ENCODE measurements at regions not wholly inside any gene's neighbourhood (a gene's known extent, or its start where the extent isn't known, plus 50 kb on each side); places are given as distances from the start of the nearest gene placed in this dataset.

DNA sequence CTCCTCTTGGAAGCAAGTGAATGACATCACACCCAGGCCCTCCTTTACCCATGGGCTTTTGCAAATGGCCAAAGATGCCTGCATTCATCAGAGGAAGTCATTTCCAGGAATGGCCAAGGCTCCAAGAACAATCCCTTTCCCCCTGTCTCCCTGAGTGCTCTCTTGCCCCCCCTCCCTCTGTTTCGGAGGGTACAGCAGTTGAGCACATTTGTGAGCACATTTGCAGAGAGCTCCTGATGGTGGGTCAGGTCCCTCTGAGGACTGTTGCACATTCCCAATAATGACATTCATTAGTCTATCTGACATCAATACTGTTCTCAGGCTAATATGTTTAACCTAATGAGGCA is 113.4 kb downstream of the MATN1 start:
- no peak for DNase-seq (ENCODE audit: low read depth)

DNA sequence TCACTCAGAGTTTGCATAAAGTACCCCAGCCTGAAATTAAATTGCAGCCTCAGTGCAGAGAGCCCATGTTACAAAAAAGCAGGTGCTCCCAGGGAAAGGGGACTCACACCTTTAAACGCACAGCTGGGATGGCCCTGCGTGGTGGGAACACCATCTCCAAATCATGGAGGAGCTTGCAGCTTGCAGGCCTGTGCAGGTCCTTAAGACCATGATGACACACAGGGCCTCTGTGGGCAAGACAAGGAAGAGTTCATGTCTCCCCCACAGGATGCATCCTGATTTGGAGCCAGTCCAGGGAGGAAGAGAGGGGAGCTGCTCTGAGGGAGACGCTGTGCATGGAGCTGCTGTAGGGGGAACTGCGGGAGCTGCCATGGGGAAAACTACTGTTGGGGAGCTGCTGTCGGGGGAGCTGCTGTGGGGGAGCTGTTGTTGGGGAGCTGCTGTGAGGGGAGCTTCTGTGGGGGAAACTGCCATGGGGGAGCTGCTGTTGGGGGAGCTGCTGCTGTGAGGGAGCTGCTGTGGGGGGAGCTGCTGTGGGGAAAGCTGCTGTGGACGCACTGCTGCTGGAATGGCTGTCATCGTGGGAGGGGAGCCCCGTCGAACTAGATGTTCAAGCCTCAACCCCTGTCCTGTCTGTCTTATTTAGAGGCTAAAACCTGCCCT is 113.9 kb downstream of the MATN1 start:
- DNase-seq (ENCODE audit: low read depth) = no peak

DNA sequence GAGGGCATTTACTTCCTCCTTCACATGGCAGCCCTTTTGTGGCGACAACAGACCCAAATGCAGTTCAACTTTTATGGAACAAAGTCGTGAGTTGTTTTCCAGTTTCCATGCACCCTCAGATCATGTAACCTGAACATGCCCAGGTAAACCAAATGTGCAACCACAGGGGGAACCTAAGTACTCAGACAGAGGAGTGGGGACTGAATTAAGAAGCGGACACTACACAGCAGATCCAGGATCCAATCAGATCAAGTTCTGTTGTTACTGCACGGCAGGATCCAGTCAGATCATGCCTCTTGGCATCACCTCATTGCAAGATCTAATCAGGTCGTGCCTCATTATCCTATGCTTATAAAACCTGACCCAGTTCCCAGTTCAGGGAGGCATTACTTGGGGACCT is 115.7 kb downstream of the MATN1 start:
- DNase-seq (ENCODE audit: low read depth) = no peak

GRCh38 chr1:30606166-30606565 is 117.2 kb downstream of the MATN1 start:
- no peak for DNase-seq (ENCODE audit: low read depth)

DNA sequence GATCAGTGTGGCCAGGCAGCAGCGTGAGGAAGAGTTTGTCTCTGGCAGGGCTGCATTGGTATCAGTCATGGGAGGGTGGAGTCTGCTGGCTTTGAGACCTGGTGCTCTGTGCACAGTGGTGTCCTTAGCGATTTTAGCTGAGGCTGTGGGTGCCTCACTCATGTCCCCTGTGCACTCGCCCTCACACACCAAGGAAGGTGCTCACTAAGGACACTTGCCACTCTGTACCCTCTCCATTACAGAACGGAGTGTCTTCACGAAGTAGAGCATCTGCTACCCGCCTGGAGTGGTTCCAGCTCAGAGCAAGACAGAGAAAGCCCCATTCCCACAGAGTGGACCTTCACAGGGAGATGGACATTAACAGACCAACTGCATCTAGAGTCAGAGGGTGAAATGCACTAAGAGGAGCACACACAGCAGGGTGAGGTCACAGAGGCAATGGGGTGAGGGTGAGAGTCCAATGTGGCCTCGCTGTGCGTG is 117.9 kb downstream of the MATN1 start:
- DNase-seq (ENCODE audit: low read depth) = no peak

DNA sequence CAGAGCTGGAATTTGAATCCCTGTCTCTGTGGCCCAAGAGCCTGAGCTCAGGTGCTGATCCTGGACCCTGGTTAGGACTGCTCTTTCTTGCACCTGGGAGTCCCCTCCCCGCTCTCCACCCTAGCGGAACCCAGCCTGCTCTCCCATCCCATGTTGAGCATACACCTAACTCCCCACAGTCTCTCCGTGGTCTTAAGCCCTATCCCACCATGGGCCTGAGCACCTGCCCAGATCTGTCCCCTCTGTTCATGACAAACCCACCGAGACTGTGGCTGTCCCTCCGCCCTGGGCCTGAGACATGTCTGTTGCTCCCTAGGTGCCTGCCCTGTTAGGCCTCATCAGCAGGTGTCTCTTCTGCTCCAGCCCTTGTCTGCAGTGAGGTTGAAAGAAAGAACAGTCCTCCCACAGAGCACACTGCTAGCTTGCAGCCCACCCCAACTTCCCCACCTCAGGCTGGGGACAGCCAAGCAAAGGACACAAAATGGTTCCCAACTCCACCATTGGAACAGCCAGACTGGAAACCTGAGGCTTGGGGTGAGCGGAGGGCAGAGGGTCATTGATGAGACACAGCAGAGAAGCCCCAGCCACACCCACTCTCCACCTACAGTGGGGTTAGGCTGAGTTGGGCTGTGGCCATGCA is 118.5 kb downstream of the MATN1 start:
- no peak for DNase-seq (ENCODE audit: low read depth)

DNA sequence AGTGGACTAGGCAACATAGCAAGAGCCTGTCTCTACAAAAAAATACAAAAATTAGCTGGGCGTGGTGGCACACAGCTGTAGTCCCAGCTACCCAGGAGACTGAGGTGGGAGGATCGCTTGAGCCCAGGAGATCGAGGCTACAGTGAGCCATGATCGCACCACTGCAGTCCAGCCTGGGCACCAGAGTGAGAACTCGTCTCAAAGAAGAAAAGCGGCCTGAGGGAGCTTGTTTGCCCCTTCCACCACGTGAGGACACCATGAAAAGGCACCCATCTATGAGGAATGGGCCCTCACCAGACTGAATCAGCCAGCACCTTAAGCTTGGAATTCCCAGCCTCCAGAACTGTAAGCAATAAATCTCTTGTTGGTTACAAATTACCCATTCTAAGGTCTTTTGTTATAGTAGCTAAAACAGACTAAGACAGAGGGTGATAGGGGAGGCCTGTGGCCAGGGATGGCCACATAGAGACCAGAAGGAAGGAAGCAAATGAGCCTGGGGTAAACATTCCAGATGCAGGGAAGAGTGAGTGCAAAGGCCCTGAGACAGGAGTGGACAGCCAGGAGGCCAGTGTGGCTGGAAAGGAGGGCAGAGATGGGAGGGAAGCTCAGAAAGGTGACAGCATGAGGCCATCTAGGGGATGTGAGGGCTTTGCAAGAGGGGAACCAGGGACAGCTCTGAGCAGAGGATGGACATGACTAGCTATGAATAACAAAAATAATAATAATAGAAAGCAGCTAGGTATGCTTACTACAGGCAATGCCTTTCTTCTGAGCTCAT is 120.1 kb downstream of the MATN1 start:
- DNase-seq (ENCODE audit: low read depth) = no peak

- DNase-seq (ENCODE audit: low read depth) = no peak
Observed at GRCh38 chr1:30601316-30602085, 121.9 kb downstream of the MATN1 start.

DNA sequence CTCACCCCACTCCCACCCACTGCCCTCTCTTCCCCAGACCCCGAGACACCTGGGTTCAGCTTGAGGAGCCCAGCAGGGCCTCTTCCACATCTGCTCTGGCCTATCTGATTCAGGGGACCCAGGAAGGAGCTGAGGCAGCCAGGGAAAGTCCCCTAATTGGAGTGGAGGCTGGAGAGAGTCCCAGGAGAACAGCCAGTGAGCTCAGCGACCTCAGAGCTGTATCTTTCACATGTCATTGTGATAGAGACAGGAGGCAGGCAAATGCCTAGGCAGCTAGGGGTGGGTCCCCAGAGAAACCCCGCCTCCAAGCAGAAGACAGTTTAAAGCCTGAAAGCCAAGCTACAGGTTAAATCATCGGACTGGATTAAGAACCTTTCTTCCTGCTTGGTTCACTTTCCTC is 122.7 kb downstream of the MATN1 start:
- no peak for DNase-seq (ENCODE audit: low read depth)

DNA sequence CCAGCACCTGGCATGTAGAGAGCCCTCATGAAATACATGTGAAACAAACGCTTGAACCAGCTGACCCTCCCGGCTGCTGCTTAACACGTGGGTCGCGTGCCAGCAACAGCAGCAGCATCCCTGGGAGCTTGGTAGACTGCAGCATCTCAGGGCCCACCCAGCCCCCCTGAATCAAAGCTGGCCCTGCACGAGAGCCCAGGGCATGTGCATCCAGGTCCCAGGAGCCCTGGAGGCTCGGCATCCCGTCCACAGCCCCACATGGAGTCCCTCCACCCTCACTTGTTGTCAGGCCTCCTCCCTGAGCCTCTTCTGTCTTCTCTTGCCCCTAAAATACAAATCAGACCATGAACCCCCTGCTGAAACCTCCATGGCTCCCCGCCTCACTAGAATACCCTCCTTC is 123.1 kb downstream of the MATN1 start:
- no peak for DNase-seq (ENCODE audit: low read depth)

DNA sequence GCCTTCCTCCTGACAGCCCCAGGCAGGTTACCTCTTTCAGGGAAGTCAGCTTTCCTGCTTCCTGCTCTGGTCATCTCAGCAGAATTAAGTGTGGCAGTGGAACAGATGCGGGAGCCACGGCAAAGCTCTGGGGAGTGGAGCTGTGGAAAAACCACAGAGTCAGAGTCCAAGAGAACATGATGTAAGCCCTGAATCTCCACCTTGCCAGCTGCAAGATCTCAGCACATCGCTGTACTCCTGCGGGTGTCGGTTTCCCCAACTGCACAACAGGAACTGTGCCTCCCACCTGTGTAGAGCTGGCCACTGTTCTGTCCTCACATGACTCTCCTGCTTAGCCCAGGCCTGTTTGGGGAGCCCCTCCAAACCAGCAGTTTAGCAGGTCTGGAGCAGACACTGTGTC is 123.7 kb downstream of the MATN1 start:
- DNase-seq (ENCODE audit: low read depth) = no peak

DNA sequence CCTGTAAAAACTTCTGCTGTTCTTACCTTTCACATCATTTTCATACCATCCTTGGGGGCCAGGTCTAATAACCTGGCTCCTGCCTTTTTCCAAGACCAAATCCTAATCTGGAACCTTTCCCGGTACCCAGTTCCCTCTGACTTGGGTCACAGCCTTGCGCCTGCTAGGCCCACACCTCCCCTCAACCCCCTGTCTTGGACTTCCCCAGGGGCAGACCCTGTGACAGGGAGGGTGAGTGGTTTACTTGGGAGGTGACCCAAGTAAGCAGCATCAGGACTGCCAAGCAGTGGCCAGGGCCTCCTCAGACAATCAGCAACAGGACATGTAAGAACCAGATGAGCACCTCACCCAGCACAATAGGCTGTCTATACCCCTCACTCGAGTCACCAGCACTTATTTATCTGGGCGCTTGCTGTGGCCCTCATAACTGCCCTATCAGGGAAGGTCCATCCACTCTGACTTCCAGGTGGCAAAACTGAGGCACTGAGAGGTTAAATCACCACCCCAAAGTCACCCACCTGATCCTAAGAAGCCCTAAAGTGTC is 124.7 kb downstream of the MATN1 start:
- no peak for DNase-seq (ENCODE audit: low read depth)

GRCh38 chr1:30597711-30598110 is 125.7 kb downstream of the MATN1 start:
- no peak for DNase-seq (ENCODE audit: low read depth)

- DNase-seq (ENCODE audit: low read depth) = no peak
Observed at GRCh38 chr1:30596891-30597290, 126.5 kb downstream of the MATN1 start.

DNA sequence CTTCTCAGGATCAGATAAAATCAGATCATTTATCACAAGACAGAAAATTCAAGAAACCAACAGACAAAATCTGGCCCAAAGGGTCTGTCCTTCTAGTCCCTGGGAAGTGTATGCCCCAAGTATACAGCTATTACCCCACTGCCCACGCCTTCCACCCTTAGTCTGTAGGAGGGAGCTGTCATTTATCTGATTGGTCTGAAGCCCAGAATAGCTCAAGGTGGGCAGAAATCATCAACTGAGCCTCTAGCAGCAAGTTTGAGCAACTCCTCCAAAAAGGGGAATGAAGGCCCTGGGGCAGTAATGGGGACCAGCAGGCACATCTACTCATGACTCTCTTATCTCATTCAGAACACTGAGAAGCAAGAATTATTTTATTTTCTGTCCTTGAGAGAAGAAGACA is 126.9 kb downstream of the MATN1 start:
- no peak for DNase-seq (ENCODE audit: low read depth)

- DNase-seq (ENCODE audit: low read depth) = no peak
Observed at GRCh38 chr1:30589083-30589482, 134.3 kb downstream of the MATN1 start.

DNA sequence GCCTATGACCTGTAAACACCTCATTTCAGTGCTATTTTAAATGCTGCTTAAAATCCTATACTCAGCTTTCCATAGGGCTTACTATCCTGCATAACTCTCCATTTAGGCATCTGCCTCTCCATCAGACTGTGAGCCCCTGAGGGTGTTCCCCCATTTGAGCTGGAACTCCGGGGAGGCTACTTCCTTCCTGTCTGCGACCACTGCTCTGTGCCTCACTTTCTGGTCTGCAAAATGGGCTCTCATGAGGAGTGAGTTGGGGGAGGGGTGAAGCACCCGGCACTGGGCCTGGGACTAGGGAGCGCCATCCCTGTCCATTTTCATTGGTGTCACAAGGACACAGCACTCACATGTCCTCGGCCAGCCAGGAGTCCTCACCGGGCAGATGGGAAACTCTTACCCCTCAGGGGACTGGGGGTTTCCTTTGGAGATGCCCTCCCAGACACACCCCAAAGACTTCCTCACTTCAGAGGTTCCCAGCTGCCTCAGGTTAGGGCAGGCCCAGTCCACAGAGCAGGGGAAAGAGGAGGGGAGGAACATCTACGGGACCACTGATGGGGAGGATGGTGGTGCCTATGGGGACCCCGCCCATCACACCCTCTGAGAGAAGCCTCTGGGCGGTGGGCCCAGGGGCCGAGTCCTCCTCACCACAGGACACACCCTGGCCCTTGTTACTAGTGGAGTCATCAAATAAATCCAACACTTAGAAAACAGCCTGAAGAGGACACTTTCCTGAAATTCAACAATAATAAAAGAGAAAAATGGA is 134.9 kb downstream of the MATN1 start:
- no peak for DNase-seq (ENCODE audit: low read depth)

GRCh38 chr1:30586671-30587070 is 136.7 kb downstream of the MATN1 start:
- DNase-seq (ENCODE audit: low read depth) = no peak

DNA sequence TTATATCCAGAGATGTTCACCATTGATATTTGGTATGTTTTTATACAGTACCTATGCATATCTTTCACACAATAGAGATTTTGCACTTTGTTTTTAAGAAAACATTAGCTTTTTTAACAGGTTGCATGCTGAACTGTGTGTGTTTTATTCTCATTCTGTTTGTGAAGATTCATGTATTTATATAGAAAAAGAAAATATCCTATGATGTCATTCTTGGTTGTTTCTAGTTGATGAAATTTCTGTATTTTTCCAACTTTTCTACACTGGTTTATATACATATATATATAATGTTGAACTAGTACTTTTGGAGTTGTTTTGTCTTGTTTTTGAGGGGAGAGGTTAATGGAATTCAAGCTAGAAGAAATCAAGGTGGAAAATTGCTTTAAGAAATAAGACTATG is 143.8 kb downstream of the MATN1 start:
- DNase-seq (ENCODE audit: low read depth) = no peak

DNA sequence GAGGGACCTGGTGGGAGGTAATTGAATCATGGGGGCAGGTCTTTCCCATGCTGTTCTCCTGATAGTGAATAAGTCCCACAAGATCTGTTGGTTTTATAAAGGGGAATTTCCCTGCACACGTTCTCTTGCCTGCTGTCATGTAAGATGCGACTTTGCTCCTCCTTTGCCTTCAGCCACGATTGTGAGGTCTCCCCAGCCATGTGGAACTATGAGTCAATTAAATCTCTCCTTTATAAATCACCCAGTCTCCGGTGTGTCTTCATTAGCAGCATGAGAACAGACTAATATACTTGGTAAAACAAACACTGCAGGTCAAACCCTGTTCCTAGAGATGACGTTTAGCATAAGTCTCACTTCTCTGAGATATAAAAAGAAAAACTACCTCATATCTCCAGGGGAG is 148.3 kb downstream of the MATN1 start:
- DNase-seq (ENCODE audit: low read depth) = no peak

GRCh38 chr1:30572192-30572591 is 151.2 kb downstream of the MATN1 start:
- no peak for DNase-seq (ENCODE audit: low read depth)

All from LHCN-M2 (cell line).